HG03521 (cell line): ENCODE measurements at regions not wholly inside any gene's neighbourhood (a gene's known extent, or its start where the extent isn't known, plus 50 kb on each side); places are given as distances from the start of the nearest gene placed in this dataset.

Source experiments
- ATAC-seq: cut with Tn5 transposase; IDR thresholded peaks from one replicate; pipeline ENCODE4 v1.9.1; 2021; ENCODE audit warnings: mild to moderate bottlenecking, moderate library complexity; ENCODE audit not compliant: unreplicated experiment

- no peak for ATAC-seq
Measured at GRCh38 chr4:145251391-145251790, 71.0 kb upstream of the OTUD4 start.

GRCh38 chr4:145248971-145249370 lies 68.6 kb upstream of the OTUD4 start:
- no peak for ATAC-seq

- no peak for ATAC-seq
Measured at GRCh38 chr4:145248502-145248901, 68.1 kb upstream of the OTUD4 start.

GRCh38 chr4:145234091-145234706 lies 53.8 kb upstream of the OTUD4 start:
- peak; percentile 88 for ATAC-seq

- no peak for ATAC-seq
Measured at GRCh38 chr4:145231906-145232700, 51.7 kb upstream of the OTUD4 start.

GRCh38 chr4:145230726-145231125 lies 50.3 kb upstream of the OTUD4 start:
- no peak for ATAC-seq
